SKM-1 treated with dmso at 0.1 percent for 144 hours (cell line): ENCODE measurements at regions not wholly inside any gene's neighbourhood (a gene's known extent, or its start where the extent isn't known, plus 50 kb on each side); places are given as distances from the start of the nearest gene placed in this dataset.
"Not testable (repeated sequence)": the region's sequence is repeated elsewhere in the genome, so short reads cannot be mapped to it uniquely, and the experiment has no call there.

Source experiments
- DNase-seq: peaks from one replicate; lab custom pipeline; 2025; ENCODE audit not compliant: unreplicated experiment; lab: John Stamatoyannopoulos, UW

- no peak for DNase-seq
These were observed 234.5 kb downstream of the TFAP2A start for GRCh38 chr6:10180138-10181074.

GRCh38 chr6:10177704-10178103 is 237.2 kb downstream of the TFAP2A start:
- no peak for DNase-seq

GRCh38 chr6:10175362-10175761 is 239.5 kb downstream of the TFAP2A start:
- DNase-seq, result no peak

GRCh38 chr6:10174761-10175160 is 240.1 kb downstream of the TFAP2A start:
- DNase-seq, result no peak

- DNase-seq, result no peak
These were observed 240.8 kb downstream of the TFAP2A start for GRCh38 chr6:10174056-10174455.

GRCh38 chr6:10171706-10172105 is 243.2 kb downstream of the TFAP2A start:
- not testable (repeated sequence) for DNase-seq

- no peak for DNase-seq
These were observed 244.1 kb downstream of the TFAP2A start for GRCh38 chr6:10170816-10171215.

- DNase-seq, result no peak
These were observed 248.8 kb downstream of the TFAP2A start for GRCh38 chr6:10166031-10166430.

GRCh38 chr6:10163203-10163962 is 251.5 kb downstream of the TFAP2A start:
- no peak for DNase-seq

GRCh38 chr6:10156875-10157274 is 258.0 kb downstream of the TFAP2A start:
- DNase-seq, result no peak

- no peak for DNase-seq
These were observed 260.6 kb downstream of the TFAP2A start for GRCh38 chr6:10154251-10154650.

GRCh38 chr6:10151144-10151915 is 263.5 kb downstream of the TFAP2A start:
- DNase-seq, result no peak

GRCh38 chr6:10149603-10150002 is 265.3 kb downstream of the TFAP2A start:
- no peak for DNase-seq

GRCh38 chr6:10146715-10147451 is 268.0 kb downstream of the TFAP2A start:
- DNase-seq, result peak; percentile 14

- no peak for DNase-seq
These were observed 270.1 kb downstream of the TFAP2A start for GRCh38 chr6:10144772-10145171.

- DNase-seq, result no peak
These were observed 273.0 kb downstream of the TFAP2A start for GRCh38 chr6:10141746-10142443.

- DNase-seq, result no peak
These were observed 274.1 kb downstream of the TFAP2A start for GRCh38 chr6:10140824-10141223.

- DNase-seq, result no peak
These were observed 274.7 kb downstream of the TFAP2A start for GRCh38 chr6:10140136-10140535.

GRCh38 chr6:10138917-10139316 is 276.0 kb downstream of the TFAP2A start:
- no peak for DNase-seq

GRCh38 chr6:10136636-10137035 is 278.2 kb downstream of the TFAP2A start:
- DNase-seq, result no peak
